ENCODE measurements at regions not wholly inside any gene's neighbourhood (a gene's known extent, or its start where the extent isn't known, plus 50 kb on each side); places are given as distances from the start of the nearest gene placed in this dataset.

GRCh38 chr9:28423255-28423654, 850.0 kb upstream of the C9orf72 start:
- BruUV-seq (replicated peaks) = no TSS peak
- Histone ChIP-seq H3K27ac (no peak overlapping the region), H3K79me2 (ENCODE audit: low read depth) (no peaks in the 10 kb centered on the region), H3K4me2 (no peak overlapping the region), H3K4me3 (no peak overlapping the region), H2AFZ (no peak overlapping the region), H3K27me3 (ENCODE audit: insufficient read depth, low read depth) (no peaks in the 10 kb centered on the region), H4K20me1 (ENCODE audit: insufficient read depth) (no peaks in the 10 kb centered on the region), H3K36me3 (ENCODE audit: low read depth) (no peaks in the 10 kb centered on the region), H3K9me2 (ENCODE audit: insufficient read depth) (no peaks in the 10 kb centered on the region), H3F3A (ENCODE audit: insufficient read depth, low read depth) (no peaks in the 10 kb centered on the region), H3K4me1 (replicated peaks; ENCODE audit: insufficient read depth) (no peaks in the 10 kb centered on the region), H3K9me3 (ENCODE audit: insufficient read depth, low read depth) (no peaks in the 10 kb centered on the region)
- DNase-seq = no peak
- TF ChIP-seq EZH2 (IDR thresholded peaks at IDR 0.05; ENCODE audit: low read depth) (no peak), CTCF (conservative IDR thresholded peaks at IDR 0.05) (no peak)
- ChIA-PET POLR2A (ENCODE audit: unreplicated experiment) (no interaction called here), CTCF (no interaction called here)
- intact Hi-C loops (cut with micrococcal nuclease; ENCODE audit: unreplicated experiment) = no loop called here

- BruUV-seq (replicated peaks) = no TSS peak
- CTCF ChIA-PET = no interaction called here
- no peaks in the 10 kb centered on the region for H3K9me3 ChIP-seq (ENCODE audit: insufficient read depth, low read depth)
- no peaks in the 10 kb centered on the region for H3K79me2 ChIP-seq (ENCODE audit: low read depth)
- no peak overlapping the region for H2AFZ ChIP-seq
- no peak overlapping the region for H3K27ac ChIP-seq
- H3K4me3 ChIP-seq = no peak overlapping the region
- POLR2A ChIA-PET (ENCODE audit: unreplicated experiment) = no interaction called here
- TF ChIP-seq CTCF (conservative IDR thresholded peaks at IDR 0.05) (no peak), EZH2 (IDR thresholded peaks at IDR 0.05; ENCODE audit: low read depth) (no peak)
- no peaks in the 10 kb centered on the region for H4K20me1 ChIP-seq (ENCODE audit: insufficient read depth)
- DNase-seq = no peak
- intact Hi-C loops (cut with micrococcal nuclease; ENCODE audit: unreplicated experiment) = no loop called here
- no peaks in the 10 kb centered on the region for H3K27me3 ChIP-seq (ENCODE audit: insufficient read depth, low read depth)
- no peaks in the 10 kb centered on the region for H3K9me2 ChIP-seq (ENCODE audit: insufficient read depth)
- no peaks in the 10 kb centered on the region for H3K36me3 ChIP-seq (ENCODE audit: low read depth)
- no peak overlapping the region for H3K4me2 ChIP-seq
- H3F3A ChIP-seq (ENCODE audit: insufficient read depth, low read depth) = no peaks in the 10 kb centered on the region
- H3K4me1 ChIP-seq (replicated peaks; ENCODE audit: insufficient read depth) = no peaks in the 10 kb centered on the region
Measured at GRCh38 chr9:28435456-28435855, 862.2 kb upstream of the C9orf72 start.

GRCh38 chr9:28439688-28440087, 866.4 kb upstream of the C9orf72 start:
- no peaks in the 10 kb centered on the region for H3K9me3 ChIP-seq (ENCODE audit: insufficient read depth, low read depth)
- H3K4me2 ChIP-seq = no peak overlapping the region
- no peak overlapping the region for H2AFZ ChIP-seq
- BruUV-seq (replicated peaks) = no TSS peak
- H3K79me2 ChIP-seq (ENCODE audit: low read depth) = no peaks in the 10 kb centered on the region
- DNase-seq = no peak
- TF ChIP-seq EZH2 (IDR thresholded peaks at IDR 0.05; ENCODE audit: low read depth) (no peak), CTCF (conservative IDR thresholded peaks at IDR 0.05) (no peak)
- intact Hi-C loops (cut with micrococcal nuclease; ENCODE audit: unreplicated experiment) = no loop called here
- no peak overlapping the region for H3K4me3 ChIP-seq
- H3K4me1 ChIP-seq (replicated peaks; ENCODE audit: insufficient read depth) = no peaks in the 10 kb centered on the region
- CTCF ChIA-PET = no interaction called here
- H3K9me2 ChIP-seq (ENCODE audit: insufficient read depth) = no peaks in the 10 kb centered on the region
- POLR2A ChIA-PET (ENCODE audit: unreplicated experiment) = no interaction called here
- H3K27me3 ChIP-seq (ENCODE audit: insufficient read depth, low read depth) = no peaks in the 10 kb centered on the region
- no peaks in the 10 kb centered on the region for H3K36me3 ChIP-seq (ENCODE audit: low read depth)
- H3F3A ChIP-seq (ENCODE audit: insufficient read depth, low read depth) = no peaks in the 10 kb centered on the region
- no peak overlapping the region for H3K27ac ChIP-seq
- no peaks in the 10 kb centered on the region for H4K20me1 ChIP-seq (ENCODE audit: insufficient read depth)

Data from PC-9 (cell line).